ENCODE measurements at regions not wholly inside any gene's neighbourhood (a gene's known extent, or its start where the extent isn't known, plus 50 kb on each side); places are given as distances from the start of the nearest gene placed in this dataset.

GRCh38 chr7:82629583-82629982 is 186.0 kb upstream of the CACNA2D1 start:
- Histone ChIP-seq H3K9ac (ENCODE audit: low read length) (no peak overlapping the region), H3K4me3 (ENCODE audit: insufficient read depth, low read length, poor library complexity, severe bottlenecking) (no peak overlapping the region), H3K4me2 (ENCODE audit: low read depth, low read length, poor library complexity, severe bottlenecking) (no peak overlapping the region), H3F3A (ENCODE audit: insufficient read depth) (no peaks in the 10 kb centered on the region), H3K9me3 (ENCODE audit: insufficient read depth, low read length) (no peaks in the 10 kb centered on the region), H3K9me2 (replicated peaks; ENCODE audit: insufficient read depth, low read length) (no peaks in the 10 kb centered on the region), H3K79me2 (ENCODE audit: insufficient read depth, low read length) (no peaks in the 10 kb centered on the region), H4K20me1 (ENCODE audit: low read depth, low read length) (no peaks in the 10 kb centered on the region), H2AFZ (ENCODE audit: low read depth, low read length, severe bottlenecking) (no peak overlapping the region), H3K27me3 (ENCODE audit: low read length) (no peaks in the 10 kb centered on the region), H3K36me3 (ENCODE audit: low read length) (no peaks in the 10 kb centered on the region), H3K27ac (ENCODE audit: low read depth, low read length) (no peak overlapping the region)
- TF ChIP-seq, protein P1, sequence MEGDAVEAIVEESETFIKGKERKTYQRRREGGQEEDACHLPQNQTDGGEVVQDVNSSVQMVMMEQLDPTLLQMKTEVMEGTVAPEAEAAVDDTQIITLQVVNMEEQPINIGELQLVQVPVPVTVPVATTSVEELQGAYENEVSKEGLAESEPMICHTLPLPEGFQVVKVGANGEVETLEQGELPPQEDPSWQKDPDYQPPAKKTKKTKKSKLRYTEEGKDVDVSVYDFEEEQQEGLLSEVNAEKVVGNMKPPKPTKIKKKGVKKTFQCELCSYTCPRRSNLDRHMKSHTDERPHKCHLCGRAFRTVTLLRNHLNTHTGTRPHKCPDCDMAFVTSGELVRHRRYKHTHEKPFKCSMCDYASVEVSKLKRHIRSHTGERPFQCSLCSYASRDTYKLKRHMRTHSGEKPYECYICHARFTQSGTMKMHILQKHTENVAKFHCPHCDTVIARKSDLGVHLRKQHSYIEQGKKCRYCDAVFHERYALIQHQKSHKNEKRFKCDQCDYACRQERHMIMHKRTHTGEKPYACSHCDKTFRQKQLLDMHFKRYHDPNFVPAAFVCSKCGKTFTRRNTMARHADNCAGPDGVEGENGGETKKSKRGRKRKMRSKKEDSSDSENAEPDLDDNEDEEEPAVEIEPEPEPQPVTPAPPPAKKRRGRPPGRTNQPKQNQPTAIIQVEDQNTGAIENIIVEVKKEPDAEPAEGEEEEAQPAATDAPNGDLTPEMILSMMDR (IDR thresholded peaks at IDR 0.05; ENCODE audit: insufficient read depth, low read length, poor library complexity, severe bottlenecking) = no peak
- TF ChIP-seq EZH2phosphoT487 (conservative IDR thresholded peaks at IDR 0.05; ENCODE audit: low read length) = no peak

DNA sequence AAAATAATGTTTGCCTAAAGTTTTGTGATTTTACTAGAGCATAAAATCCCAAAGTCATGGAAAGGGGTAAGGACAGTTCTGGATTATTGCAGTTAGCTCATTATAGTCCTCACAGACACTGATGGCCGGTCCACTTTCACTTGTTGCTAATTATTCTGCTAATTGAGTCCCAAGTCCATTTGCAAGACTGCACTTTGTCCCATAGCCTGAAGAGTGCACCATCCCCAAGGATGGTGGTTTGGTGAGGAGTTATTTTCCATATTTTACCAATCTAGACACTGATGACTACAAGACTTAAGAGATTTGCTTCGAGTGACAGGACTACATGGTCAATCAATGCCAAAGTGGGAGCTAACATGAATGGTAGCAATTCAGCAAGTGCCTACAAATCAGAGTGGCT is 181.8 kb upstream of the CACNA2D1 start:
- H2AFZ ChIP-seq (ENCODE audit: low read depth, low read length, severe bottlenecking) = no peak overlapping the region
- H3K79me2 ChIP-seq (ENCODE audit: insufficient read depth, low read length) = no peaks in the 10 kb centered on the region
- H3K9me2 ChIP-seq (replicated peaks; ENCODE audit: insufficient read depth, low read length) = no peaks in the 10 kb centered on the region
- no peaks in the 10 kb centered on the region for H3K9me3 ChIP-seq (ENCODE audit: insufficient read depth, low read length)
- H3K27ac ChIP-seq (ENCODE audit: low read depth, low read length) = no peak overlapping the region
- TF ChIP-seq EZH2phosphoT487 (conservative IDR thresholded peaks at IDR 0.05; ENCODE audit: low read length) = no peak
- TF ChIP-seq, protein P1 (IDR thresholded peaks at IDR 0.05; ENCODE audit: insufficient read depth, low read length, poor library complexity, severe bottlenecking) = no peak
- no peaks in the 10 kb centered on the region for H3K36me3 ChIP-seq (ENCODE audit: low read length)
- no peaks in the 10 kb centered on the region for H4K20me1 ChIP-seq (ENCODE audit: low read depth, low read length)
- H3K4me3 ChIP-seq (ENCODE audit: insufficient read depth, low read length, poor library complexity, severe bottlenecking) = no peak overlapping the region
- H3K27me3 ChIP-seq (ENCODE audit: low read length) = no peaks in the 10 kb centered on the region
- no peaks in the 10 kb centered on the region for H3F3A ChIP-seq (ENCODE audit: insufficient read depth)
- H3K9ac ChIP-seq (ENCODE audit: low read length) = no peak overlapping the region
- H3K4me2 ChIP-seq (ENCODE audit: low read depth, low read length, poor library complexity, severe bottlenecking) = no peak overlapping the region

- no peak overlapping the region for H3K4me2 ChIP-seq (ENCODE audit: low read depth, low read length, poor library complexity, severe bottlenecking)
- H4K20me1 ChIP-seq (ENCODE audit: low read depth, low read length) = no peaks in the 10 kb centered on the region
- H3K27ac ChIP-seq (ENCODE audit: low read depth, low read length) = no peak overlapping the region
- H3K36me3 ChIP-seq (ENCODE audit: low read length) = no peaks in the 10 kb centered on the region
- H3K9me3 ChIP-seq (ENCODE audit: insufficient read depth, low read length) = no peaks in the 10 kb centered on the region
- no peaks in the 10 kb centered on the region for H3K9me2 ChIP-seq (replicated peaks; ENCODE audit: insufficient read depth, low read length)
- no peak overlapping the region for H3K4me3 ChIP-seq (ENCODE audit: insufficient read depth, low read length, poor library complexity, severe bottlenecking)
- no peaks in the 10 kb centered on the region for H3K27me3 ChIP-seq (ENCODE audit: low read length)
- TF ChIP-seq EZH2phosphoT487 (conservative IDR thresholded peaks at IDR 0.05; ENCODE audit: low read length) = no peak
- TF ChIP-seq, protein P1 (IDR thresholded peaks at IDR 0.05; ENCODE audit: insufficient read depth, low read length, poor library complexity, severe bottlenecking) = no peak
- no peak overlapping the region for H3K9ac ChIP-seq (ENCODE audit: low read length)
- no peak overlapping the region for H2AFZ ChIP-seq (ENCODE audit: low read depth, low read length, severe bottlenecking)
- no peaks in the 10 kb centered on the region for H3F3A ChIP-seq (ENCODE audit: insufficient read depth)
- H3K79me2 ChIP-seq (ENCODE audit: insufficient read depth, low read length) = no peaks in the 10 kb centered on the region
Measured at GRCh38 chr7:82624965-82625364, 181.4 kb upstream of the CACNA2D1 start.
